ENCODE measurements at regions not wholly inside any gene's neighbourhood (a gene's known extent, or its start where the extent isn't known, plus 50 kb on each side); places are given as distances from the start of the nearest gene placed in this dataset.

GRCh38 chr1:56310945-56311344, 268.4 kb downstream of the PLPP3 start:
- Histone ChIP-seq H3K4me2 (ENCODE audit: low read length) (no peak overlapping the region), H3K4me3 (ENCODE audit: low read length) (no peak overlapping the region), H3K4me1 (ENCODE audit: low read length) (no peaks in the 10 kb centered on the region), H3K9me3 (ENCODE audit: insufficient read depth, low read length) (no peaks in the 10 kb centered on the region), H3K27me3 (ENCODE audit: low read depth, low read length) (no peaks in the 10 kb centered on the region), H2AFZ (ENCODE audit: low read depth, low read length) (no peak overlapping the region), H3K9ac (ENCODE audit: low read length) (no peak overlapping the region), H3K27ac (ENCODE audit: low read length) (no peak overlapping the region), H4K20me1 (ENCODE audit: insufficient read depth, low read length) (no peaks in the 10 kb centered on the region), H3K79me2 (ENCODE audit: low read length) (no peaks in the 10 kb centered on the region), H3K36me3 (replicated peaks; ENCODE audit: low read depth, low read length) (no peaks in the 10 kb centered on the region)
- TF ChIP-seq, protein P1, sequence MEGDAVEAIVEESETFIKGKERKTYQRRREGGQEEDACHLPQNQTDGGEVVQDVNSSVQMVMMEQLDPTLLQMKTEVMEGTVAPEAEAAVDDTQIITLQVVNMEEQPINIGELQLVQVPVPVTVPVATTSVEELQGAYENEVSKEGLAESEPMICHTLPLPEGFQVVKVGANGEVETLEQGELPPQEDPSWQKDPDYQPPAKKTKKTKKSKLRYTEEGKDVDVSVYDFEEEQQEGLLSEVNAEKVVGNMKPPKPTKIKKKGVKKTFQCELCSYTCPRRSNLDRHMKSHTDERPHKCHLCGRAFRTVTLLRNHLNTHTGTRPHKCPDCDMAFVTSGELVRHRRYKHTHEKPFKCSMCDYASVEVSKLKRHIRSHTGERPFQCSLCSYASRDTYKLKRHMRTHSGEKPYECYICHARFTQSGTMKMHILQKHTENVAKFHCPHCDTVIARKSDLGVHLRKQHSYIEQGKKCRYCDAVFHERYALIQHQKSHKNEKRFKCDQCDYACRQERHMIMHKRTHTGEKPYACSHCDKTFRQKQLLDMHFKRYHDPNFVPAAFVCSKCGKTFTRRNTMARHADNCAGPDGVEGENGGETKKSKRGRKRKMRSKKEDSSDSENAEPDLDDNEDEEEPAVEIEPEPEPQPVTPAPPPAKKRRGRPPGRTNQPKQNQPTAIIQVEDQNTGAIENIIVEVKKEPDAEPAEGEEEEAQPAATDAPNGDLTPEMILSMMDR (IDR thresholded peaks at IDR 0.05; ENCODE audit: low read depth, low read length) = no peak
- TF ChIP-seq EZH2phosphoT487 (IDR thresholded peaks at IDR 0.05; ENCODE audit: low read depth) = no peak

DNA sequence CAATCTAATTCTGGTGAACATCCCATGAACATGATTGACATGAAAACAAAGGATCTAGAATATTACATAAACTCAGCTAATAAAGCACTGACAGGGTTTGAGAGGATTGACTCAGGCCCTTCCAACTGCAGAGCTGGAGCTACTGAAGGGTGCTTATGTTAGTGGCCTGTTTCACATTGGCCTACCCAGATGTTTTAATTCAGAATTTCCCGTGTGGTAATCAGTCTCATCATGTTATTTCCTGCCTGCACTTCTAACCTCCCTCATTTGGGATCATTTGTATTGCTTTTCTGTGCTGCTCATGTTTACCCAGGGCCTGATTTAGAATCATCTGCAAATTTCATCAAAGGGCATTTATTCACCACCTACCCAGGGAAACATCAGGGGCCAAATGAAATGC, 270.3 kb downstream of the PLPP3 start:
- no peak overlapping the region for H2AFZ ChIP-seq (ENCODE audit: low read depth, low read length)
- H3K9ac ChIP-seq (ENCODE audit: low read length) = no peak overlapping the region
- H3K4me1 ChIP-seq (ENCODE audit: low read length) = no peaks in the 10 kb centered on the region
- no peaks in the 10 kb centered on the region for H3K36me3 ChIP-seq (replicated peaks; ENCODE audit: low read depth, low read length)
- H3K4me3 ChIP-seq (ENCODE audit: low read length) = no peak overlapping the region
- no peak overlapping the region for H3K4me2 ChIP-seq (ENCODE audit: low read length)
- no peaks in the 10 kb centered on the region for H4K20me1 ChIP-seq (ENCODE audit: insufficient read depth, low read length)
- no peaks in the 10 kb centered on the region for H3K27me3 ChIP-seq (ENCODE audit: low read depth, low read length)
- H3K9me3 ChIP-seq (ENCODE audit: insufficient read depth, low read length) = no peaks in the 10 kb centered on the region
- TF ChIP-seq EZH2phosphoT487 (IDR thresholded peaks at IDR 0.05; ENCODE audit: low read depth) = no peak
- TF ChIP-seq, protein P1 (IDR thresholded peaks at IDR 0.05; ENCODE audit: low read depth, low read length) = no peak
- H3K79me2 ChIP-seq (ENCODE audit: low read length) = no peaks in the 10 kb centered on the region
- no peak overlapping the region for H3K27ac ChIP-seq (ENCODE audit: low read length)

DNA sequence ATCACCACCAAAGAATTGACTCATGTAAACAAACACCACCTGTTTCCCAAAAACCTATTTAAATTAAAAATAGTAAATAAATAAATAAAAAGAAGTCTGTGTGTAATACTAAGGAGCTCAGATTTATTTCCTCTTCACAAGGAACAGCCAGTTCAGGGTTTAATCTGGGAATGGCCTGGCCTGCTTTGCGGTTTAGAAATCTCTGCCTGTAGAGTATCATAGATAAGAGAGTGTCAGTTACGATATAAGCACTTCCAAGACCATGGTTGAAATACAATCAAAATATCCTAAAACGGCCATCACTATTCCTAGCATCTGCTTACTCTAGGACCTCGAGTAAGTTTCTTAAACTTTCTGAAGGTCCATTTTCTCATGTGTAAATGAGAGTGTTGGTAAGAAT, 274.4 kb downstream of the PLPP3 start:
- Histone ChIP-seq H3K4me1 (ENCODE audit: low read length) (no peaks in the 10 kb centered on the region), H3K4me2 (ENCODE audit: low read length) (no peak overlapping the region), H3K79me2 (ENCODE audit: low read length) (no peaks in the 10 kb centered on the region), H3K9ac (ENCODE audit: low read length) (no peak overlapping the region), H3K4me3 (ENCODE audit: low read length) (no peak overlapping the region), H4K20me1 (ENCODE audit: insufficient read depth, low read length) (no peaks in the 10 kb centered on the region), H3K9me3 (ENCODE audit: insufficient read depth, low read length) (no peaks in the 10 kb centered on the region), H2AFZ (ENCODE audit: low read depth, low read length) (no peak overlapping the region), H3K36me3 (replicated peaks; ENCODE audit: low read depth, low read length) (no peaks in the 10 kb centered on the region), H3K27me3 (ENCODE audit: low read depth, low read length) (no peaks in the 10 kb centered on the region), H3K27ac (ENCODE audit: low read length) (no peak overlapping the region)
- TF ChIP-seq, protein P1 (IDR thresholded peaks at IDR 0.05; ENCODE audit: low read depth, low read length) = no peak
- TF ChIP-seq EZH2phosphoT487 (IDR thresholded peaks at IDR 0.05; ENCODE audit: low read depth) = no peak

DNA sequence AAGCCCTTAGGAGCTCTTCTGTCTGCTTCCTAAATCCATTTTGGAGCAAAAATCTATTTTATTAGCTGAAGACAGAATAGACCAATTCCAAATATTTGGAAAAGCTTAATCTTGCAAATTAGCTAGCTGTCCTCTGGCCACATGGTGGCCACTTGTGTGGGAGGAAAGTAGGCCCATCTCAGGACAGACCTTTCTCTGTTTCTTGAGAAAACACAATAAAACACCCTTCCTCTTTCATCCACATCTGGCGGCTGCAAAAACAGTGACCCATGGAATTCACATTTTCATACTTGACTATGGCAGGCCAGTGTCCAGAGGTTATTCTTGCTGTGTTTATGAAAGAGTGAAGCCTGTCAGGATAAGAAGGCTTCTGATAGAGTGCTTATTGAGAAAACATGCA, 275.6 kb downstream of the PLPP3 start:
- Histone ChIP-seq H3K4me2 (ENCODE audit: low read length) (no peak overlapping the region), H3K36me3 (replicated peaks; ENCODE audit: low read depth, low read length) (no peaks in the 10 kb centered on the region), H3K27ac (ENCODE audit: low read length) (no peak overlapping the region), H3K4me3 (ENCODE audit: low read length) (no peak overlapping the region), H3K27me3 (ENCODE audit: low read depth, low read length) (no peaks in the 10 kb centered on the region), H3K9me3 (ENCODE audit: insufficient read depth, low read length) (no peaks in the 10 kb centered on the region), H3K4me1 (ENCODE audit: low read length) (no peaks in the 10 kb centered on the region), H3K9ac (ENCODE audit: low read length) (no peak overlapping the region), H3K79me2 (ENCODE audit: low read length) (no peaks in the 10 kb centered on the region), H2AFZ (ENCODE audit: low read depth, low read length) (no peak overlapping the region), H4K20me1 (ENCODE audit: insufficient read depth, low read length) (no peaks in the 10 kb centered on the region)
- TF ChIP-seq EZH2phosphoT487 (IDR thresholded peaks at IDR 0.05; ENCODE audit: low read depth) = no peak
- TF ChIP-seq, protein P1 (IDR thresholded peaks at IDR 0.05; ENCODE audit: low read depth, low read length) = no peak

All from OCI-LY3 (cell line).